MCF 10A (cell line): ENCODE measurements at regions not wholly inside any gene's neighbourhood (a gene's known extent, or its start where the extent isn't known, plus 50 kb on each side); places are given as distances from the start of the nearest gene placed in this dataset.

ENCODE experiments used
- BruUV-seq: library from RNA; stranded (reverse); fragments of 400-500 nt; replicated peaks from 2 replicates; lab custom pipeline; 2021; lab: Mats Ljungman, UMichigan
- CTCF ChIA-PET: fragments of 300-600 bp; sonication (Branson Sonifier 250); formaldehyde crosslinking; extraction: SDS; loops from one replicate; lab custom pipeline; 2021; ENCODE audit warnings: antibody characterized with exemption, inconsistent platforms; lab: Yijun Ruan, JAX
- POLR2A ChIA-PET: fragments of 300-600, 350-650 bp; sonication (Branson Sonifier 250); formaldehyde crosslinking; extraction: SDS; loops from one replicate; lab custom pipeline; 2020; ENCODE audit warnings: antibody characterized with exemption, inconsistent platforms; lab: Yijun Ruan, JAX
- DNase-seq: peaks from one replicate; pipeline ENCODE4 v3.0.0-alpha.2; 2018; ENCODE audit not compliant: unreplicated experiment
- H3K27ac Mint-ChIP-seq: one replicate; pipeline ENCODE4 v1.8.0; 2022; ENCODE audit warnings: mild to moderate bottlenecking, low read depth, mixed read lengths; ENCODE audit not compliant: unreplicated experiment
- H3K27me3 Mint-ChIP-seq: one replicate; pipeline ENCODE4 v1.8.0; 2022; ENCODE audit warnings: mixed read lengths; ENCODE audit not compliant: insufficient read depth, unreplicated experiment
- H3K36me3 Mint-ChIP-seq: one replicate; pipeline ENCODE4 v1.8.0; 2022; ENCODE audit warnings: mild to moderate bottlenecking, moderate library complexity, mixed read lengths; ENCODE audit not compliant: insufficient read depth, unreplicated experiment
- H3K4me1 Mint-ChIP-seq: one replicate; pipeline ENCODE4 v1.8.0; 2022; ENCODE audit warnings: mixed read lengths; ENCODE audit not compliant: insufficient read depth, unreplicated experiment
- H3K4me3 Mint-ChIP-seq: one replicate; pipeline ENCODE4 v1.8.0; 2022; ENCODE audit warnings: mild to moderate bottlenecking, moderate library complexity, mixed read lengths; ENCODE audit not compliant: unreplicated experiment
- H3K9me3 Mint-ChIP-seq: one replicate; pipeline ENCODE4 v1.8.0; 2022; ENCODE audit warnings: mixed read lengths; ENCODE audit not compliant: unreplicated experiment
- CTCF ChIP-seq: fragments of 200-600 bp; IDR thresholded peaks from one replicate; pipeline ENCODE4 v1.8.0; 2022; ENCODE audit warnings: antibody characterized with exemption, mild to moderate bottlenecking; ENCODE audit not compliant: unreplicated experiment
- intact Hi-C: fragments of 100-400 bp; cut with micrococcal nuclease; formaldehyde crosslinking; loops from 2 replicates; pipeline ENCODE4 v1.14.1; 2022

GRCh38 chr1:221829327-221830015 lies 87.6 kb upstream of the DUSP10 start:
- Mint-ChIP-seq H3K36me3 (no peaks in the 10 kb centered on the region), H3K4me1 (peaks cover 69% of the 10 kb centered on the region), H3K9me3 (no peaks in the 10 kb centered on the region), H3K27me3 (no peaks in the 10 kb centered on the region), H3K27ac (peak overlapping the region; percentile 79), H3K4me3 (peak overlapping the region; percentile 5)
- no peak for TF ChIP-seq CTCF
- intact Hi-C loops = loop anchor here (5.0 kb wide), 1 partner anchor 338 kb away; no protein-coding TSS in a partner anchor
- peak; percentile 96 for DNase-seq
- CTCF ChIA-PET = interaction anchor here (0.5 to 3.2 kb wide), 14 partner anchors 10 to 961 kb away, joined by 3 to 17 read pairs (median 4); partner anchors contain the start of gene DUSP10
- POLR2A ChIA-PET = interaction anchor here (0.6 to 4.7 kb wide), 35 partner anchors 8 to 446 kb away, joined by 3 to 76 read pairs (median 5); partner anchors contain the start of gene DUSP10
- TSS peak; percentile 98 for BruUV-seq

DNA sequence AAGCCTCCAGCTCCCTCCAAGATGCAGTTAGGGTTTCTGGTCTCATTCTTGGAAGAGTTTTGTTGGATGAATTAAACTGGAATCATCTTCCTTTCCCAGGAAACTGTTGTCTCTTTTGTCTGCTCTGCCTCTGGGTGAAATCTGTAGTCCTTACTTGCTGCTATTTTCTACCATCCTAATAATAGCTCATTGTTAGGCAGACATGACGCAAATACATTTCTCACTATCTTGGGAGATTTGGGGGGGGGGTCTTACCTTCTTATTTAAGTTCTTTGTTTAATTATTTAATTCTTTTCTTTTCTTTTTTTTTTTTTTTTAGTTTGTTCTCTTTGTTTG lies 85.4 kb upstream of the DUSP10 start:
- POLR2A ChIA-PET = interaction anchor here (1.3 kb wide), 2 partner anchors 10 to 12 kb away, joined by 3 to 4 read pairs; no protein-coding TSS in a partner anchor
- Mint-ChIP-seq H3K4me1 (peaks cover 55% of the 10 kb centered on the region), H3K9me3 (no peaks in the 10 kb centered on the region), H3K27ac (peak overlapping the region; percentile 36), H3K36me3 (no peaks in the 10 kb centered on the region), H3K4me3 (no peak overlapping the region), H3K27me3 (no peaks in the 10 kb centered on the region)
- intact Hi-C loops = loop anchor here (5.0 kb wide), 1 partner anchor 340 kb away; no protein-coding TSS in a partner anchor
- no peak for DNase-seq
- CTCF ChIA-PET = interaction anchor here (0.7 to 1.7 kb wide), 3 partner anchors 23 to 628 kb away, joined by 4 read pairs; no protein-coding TSS in a partner anchor
- BruUV-seq = no TSS peak
- no peak for TF ChIP-seq CTCF

GRCh38 chr1:221824909-221825308 lies 83.0 kb upstream of the DUSP10 start:
- no peak for TF ChIP-seq CTCF
- Mint-ChIP-seq H3K27ac (peak overlapping the region; percentile 40), H3K4me3 (no peak overlapping the region), H3K27me3 (no peaks in the 10 kb centered on the region), H3K36me3 (no peaks in the 10 kb centered on the region), H3K9me3 (no peaks in the 10 kb centered on the region), H3K4me1 (peaks cover 33% of the 10 kb centered on the region)
- POLR2A ChIA-PET = interaction anchor here (2.2 kb wide), 1 partner anchor 10 kb away, joined by 11 read pairs; no protein-coding TSS in a partner anchor
- no TSS peak for BruUV-seq
- DNase-seq = no peak
- CTCF ChIA-PET = interaction anchor here (0.5 to 1.6 kb wide), 4 partner anchors 9 to 356 kb away, joined by 3 to 5 read pairs (median 4); no protein-coding TSS in a partner anchor
- intact Hi-C loops = loop anchor here (5.0 kb wide), 1 partner anchor 342 kb away; no protein-coding TSS in a partner anchor

GRCh38 chr1:221824025-221824424 lies 82.1 kb upstream of the DUSP10 start:
- no peaks in the 10 kb centered on the region for H3K9me3 Mint-ChIP-seq
- H3K27ac Mint-ChIP-seq = peak overlapping the region; percentile 40
- CTCF ChIA-PET = interaction anchor here (0.8 to 1.6 kb wide), 3 partner anchors 10 to 345 kb away, joined by 4 to 7 read pairs (median 5); no protein-coding TSS in a partner anchor
- no peaks in the 10 kb centered on the region for H3K36me3 Mint-ChIP-seq
- H3K4me3 Mint-ChIP-seq = no peak overlapping the region
- no peaks in the 10 kb centered on the region for H3K27me3 Mint-ChIP-seq
- POLR2A ChIA-PET = interaction anchor here (0.6 to 2.2 kb wide), 6 partner anchors 9 to 98 kb away, joined by 3 to 11 read pairs (median 4); no protein-coding TSS in a partner anchor
- DNase-seq = peak; percentile 79
- no peak for TF ChIP-seq CTCF
- H3K4me1 Mint-ChIP-seq = peaks cover 27% of the 10 kb centered on the region
- no TSS peak for BruUV-seq
- intact Hi-C loops = no loop called here
